PC-9 (cell line): ENCODE measurements at regions not wholly inside any gene's neighbourhood (a gene's known extent, or its start where the extent isn't known, plus 50 kb on each side); places are given as distances from the start of the nearest gene placed in this dataset.
"Not testable (repeated sequence)": the region's sequence is repeated elsewhere in the genome, so short reads cannot be mapped to it uniquely, and the experiment has no call there.

Experiments used
- BruUV-seq: library from RNA; stranded (reverse); fragments of 400-500 nt; replicated peaks from 2 replicates; lab custom pipeline; 2021; lab: Mats Ljungman, UMichigan
- CTCF ChIA-PET: fragments of 300-600 bp; sonication (Branson Sonifier 250); formaldehyde crosslinking; loops from one replicate; lab custom pipeline; 2022; ENCODE audit warnings: antibody characterized with exemption; lab: Charles Lee
- POLR2A ChIA-PET: fragments of 300-600 bp; sonication (Branson Sonifier 250); formaldehyde crosslinking; loops from one replicate; lab custom pipeline; 2022; ENCODE audit warnings: antibody characterized with exemption; ENCODE audit not compliant: unreplicated experiment; lab: Charles Lee
- DNase-seq, 2 experiments: peaks; one replicate each; pipeline versions ENCODE4 v3.0.0 to v3.0.0-alpha.2; 2015 to 2022; ENCODE audit warnings: mixed read lengths in 1 of 2
- H2AFZ ChIP-seq: fragments of 200-600 bp; sonication (generic); 2 replicates; pipeline ENCODE4 v1.8.1; 2017; ENCODE audit warnings: antibody characterized with exemption
- H3F3A ChIP-seq: fragments of 200-600 bp; sonication (generic); 2 replicates; pipeline ENCODE4 v1.8.1; 2017; ENCODE audit warnings: antibody characterized with exemption, mild to moderate bottlenecking, low read depth; ENCODE audit not compliant: insufficient read depth
- H3K27ac ChIP-seq: fragments of 200-600 bp; sonication (generic); 2 replicates; pipeline ENCODE4 v1.6.1; 2016; ENCODE audit warnings: mixed run types
- H3K27me3 ChIP-seq: fragments of 200-600 bp; sonication (generic); 2 replicates; pipeline ENCODE4 v1.6.1; 2016; ENCODE audit warnings: low read depth, mixed run types; ENCODE audit not compliant: insufficient read depth
- H3K36me3 ChIP-seq: fragments of 200-600 bp; sonication (generic); 2 replicates; pipeline ENCODE4 v1.6.1; 2016; ENCODE audit warnings: low read depth, mixed run types
- H3K4me1 ChIP-seq: fragments of 200-600 bp; sonication (generic); replicated peaks from 2 replicates; pipeline ENCODE4 v1.6.1; 2016; ENCODE audit warnings: mixed run types; ENCODE audit not compliant: insufficient read depth
- H3K4me2 ChIP-seq: fragments of 200-600 bp; sonication (generic); 2 replicates; pipeline ENCODE4 v1.6.1; 2017; ENCODE audit warnings: mixed run types
- H3K4me3 ChIP-seq: fragments of 200-600 bp; sonication (generic); 2 replicates; pipeline ENCODE4 v1.6.1; 2016; ENCODE audit warnings: mixed run types
- H3K79me2 ChIP-seq: fragments of 200-600 bp; sonication (generic); 2 replicates; pipeline ENCODE4 v1.6.1; 2017; ENCODE audit warnings: low read depth, mixed run types
- H3K9me2 ChIP-seq: fragments of 200-600 bp; sonication (generic); 2 replicates; pipeline ENCODE4 v1.8.1; 2017; ENCODE audit warnings: mild to moderate bottlenecking; ENCODE audit not compliant: insufficient read depth
- H3K9me3 ChIP-seq: fragments of 200-600 bp; sonication (generic); 2 replicates; pipeline ENCODE4 v1.8.1; 2016; ENCODE audit warnings: low read depth; ENCODE audit not compliant: insufficient read depth
- H4K20me1 ChIP-seq: fragments of 200-600 bp; sonication (generic); 2 replicates; pipeline ENCODE4 v1.8.1; 2017; ENCODE audit not compliant: insufficient read depth
- CTCF ChIP-seq: fragments of 200-600 bp; sonication (generic); conservative IDR thresholded peaks from 2 replicates; pipeline ENCODE4 v1.6.1; 2017; ENCODE audit warnings: mixed run types, antibody characterized with exemption, mild to moderate bottlenecking, moderate library complexity
- EZH2 ChIP-seq: fragments of 200-600 bp; sonication (generic); IDR thresholded peaks from 2 replicates; pipeline ENCODE4 v1.8.0; 2017; ENCODE audit warnings: antibody characterized with exemption, low read depth
- intact Hi-C: fragments of 100-400 bp; cut with micrococcal nuclease; formaldehyde crosslinking; loops from one replicate; pipeline ENCODE4 v1.10.0; 2022; ENCODE audit not compliant: unreplicated experiment

- no peak overlapping the region for H2AFZ ChIP-seq
- H3K4me2 ChIP-seq: no peak overlapping the region
- H3F3A ChIP-seq: no peaks in the 10 kb centered on the region
- H3K27ac ChIP-seq: no peak overlapping the region
- no peaks in the 10 kb centered on the region for H3K36me3 ChIP-seq
- BruUV-seq: no TSS peak
- H3K9me3 ChIP-seq: no peaks in the 10 kb centered on the region
- no peak overlapping the region for H3K4me3 ChIP-seq
- POLR2A ChIA-PET: no interaction called here
- no peaks in the 10 kb centered on the region for H3K4me1 ChIP-seq
- intact Hi-C loops: no loop called here
- H4K20me1 ChIP-seq: no peaks in the 10 kb centered on the region
- CTCF ChIA-PET: interaction anchor here (0.6 kb wide), 1 partner anchor 36 kb away, joined by 4 read pairs; no protein-coding TSS in a partner anchor
- TF ChIP-seq EZH2 (no peak), CTCF (no peak; the same call in 1 of the 2 replicates)
- no peaks in the 10 kb centered on the region for H3K79me2 ChIP-seq
- peaks cover 3% of the 10 kb centered on the region; the same call in 1 of the 2 replicates for H3K27me3 ChIP-seq
- DNase-seq: peak in 1 of 2 experiments; percentile 2
- H3K9me2 ChIP-seq: no peaks in the 10 kb centered on the region; the same call in 1 of the 2 replicates
These were observed 158.1 kb upstream of the CXorf66 start for GRCh38 chrX:140123446-140123845.

- H3K79me2 ChIP-seq, H3K27ac ChIP-seq, H3K36me3 ChIP-seq, CTCF ChIA-PET, H3K9me3 ChIP-seq, H3F3A ChIP-seq, H3K4me3 ChIP-seq, POLR2A ChIA-PET, H4K20me1 ChIP-seq, H2AFZ ChIP-seq, DNase-seq, H3K27me3 ChIP-seq, intact Hi-C loops, BruUV-seq, H3K4me2 ChIP-seq, H3K4me1 ChIP-seq, H3K9me2 ChIP-seq: not testable (repeated sequence)
These were observed 148.7 kb upstream of the CXorf66 start for GRCh38 chrX:140114059-140114458.

GRCh38 chrX:140110081-140110650 is 144.8 kb upstream of the CXorf66 start:
- H3K4me3 ChIP-seq: no peak overlapping the region
- H3K79me2 ChIP-seq: no peaks in the 10 kb centered on the region
- no peaks in the 10 kb centered on the region for H3K36me3 ChIP-seq
- CTCF ChIA-PET: no interaction called here
- POLR2A ChIA-PET: no interaction called here
- no peak for DNase-seq
- no peaks in the 10 kb centered on the region for H3K9me3 ChIP-seq
- intact Hi-C loops: no loop called here
- no peaks in the 10 kb centered on the region for H4K20me1 ChIP-seq
- H3K4me2 ChIP-seq: no peak overlapping the region
- H3K4me1 ChIP-seq: no peaks in the 10 kb centered on the region
- no peak overlapping the region for H2AFZ ChIP-seq
- no peaks in the 10 kb centered on the region for H3K27me3 ChIP-seq
- TF ChIP-seq CTCF: no peak
- no peak for TF ChIP-seq EZH2
- no peak overlapping the region for H3K27ac ChIP-seq
- H3K9me2 ChIP-seq: no peaks in the 10 kb centered on the region; the same call in 1 of the 2 replicates
- no TSS peak for BruUV-seq
- H3F3A ChIP-seq: no peaks in the 10 kb centered on the region

- TF ChIP-seq EZH2: no peak
- TF ChIP-seq CTCF: no peak
- no peaks in the 10 kb centered on the region for H3K36me3 ChIP-seq
- ChIA-PET POLR2A (no interaction called here), CTCF (no interaction called here)
- BruUV-seq: no TSS peak
- DNase-seq: no peak
- H3K79me2 ChIP-seq: no peaks in the 10 kb centered on the region
- H3K27me3 ChIP-seq: no peaks in the 10 kb centered on the region
- no peak overlapping the region for H3K4me2 ChIP-seq
- no peak overlapping the region for H3K4me3 ChIP-seq
- H2AFZ ChIP-seq: no peak overlapping the region
- H3K9me2 ChIP-seq: no peaks in the 10 kb centered on the region; the same call in 1 of the 2 replicates
- intact Hi-C loops: no loop called here
- no peaks in the 10 kb centered on the region for H3K9me3 ChIP-seq
- H3K4me1 ChIP-seq: no peaks in the 10 kb centered on the region
- no peak overlapping the region for H3K27ac ChIP-seq
- no peaks in the 10 kb centered on the region for H3F3A ChIP-seq
- no peaks in the 10 kb centered on the region for H4K20me1 ChIP-seq
These were observed 139.4 kb upstream of the CXorf66 start for GRCh38 chrX:140104760-140105159.
